Activated T-cell treated with anti-CD3 and anti-CD28 coated beads for 48 hours (primary cell): ENCODE measurements at regions not wholly inside any gene's neighbourhood (a gene's known extent, or its start where the extent isn't known, plus 50 kb on each side); places are given as distances from the start of the nearest gene placed in this dataset.

Experiments used
- DNase-seq: peaks from one replicate; pipeline ENCODE4 v3.0.0-alpha.2; 2020; ENCODE audit warnings: low read depth

DNA sequence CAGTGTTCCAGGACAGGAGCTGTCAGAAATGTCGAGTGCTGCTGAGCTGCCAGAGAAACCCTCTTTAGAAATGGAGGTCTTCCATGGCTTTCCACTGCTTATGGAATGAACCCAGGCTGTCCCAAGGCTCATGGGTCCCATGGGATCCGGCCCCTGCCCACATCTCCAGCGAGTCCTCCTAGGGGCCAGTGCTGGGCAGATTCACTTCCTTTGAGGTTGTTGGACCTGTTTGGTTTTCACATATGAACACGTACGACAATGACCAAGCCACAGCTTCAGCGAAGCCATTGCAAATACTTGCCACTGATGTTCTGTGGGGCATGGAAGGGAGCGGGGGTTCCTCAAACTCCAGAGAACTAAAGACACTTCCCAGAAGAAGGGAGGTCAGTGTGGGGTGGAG, 483.3 kb downstream of the TBC1D22A start:
- DNase-seq: no peak

DNA sequence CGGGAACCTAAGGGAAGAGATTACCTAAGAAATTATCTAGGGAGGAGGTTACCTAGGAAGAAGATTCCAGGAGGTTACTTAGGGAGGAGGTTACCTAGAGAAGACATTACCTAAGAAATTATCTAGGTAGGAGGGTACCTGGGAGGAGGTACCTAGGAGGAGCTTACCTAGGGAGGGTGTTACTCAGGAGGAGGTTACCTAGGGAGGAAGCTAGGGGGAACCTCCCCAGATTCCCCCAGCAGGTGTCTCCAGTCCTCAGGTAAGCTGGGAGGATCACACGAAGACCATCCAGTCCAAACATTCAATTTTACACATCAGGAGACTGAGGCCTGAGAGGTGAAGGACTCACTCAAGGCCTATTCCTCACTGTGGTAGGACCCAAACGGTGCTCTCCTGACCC, 482.8 kb downstream of the TBC1D22A start:
- DNase-seq: no peak

DNA sequence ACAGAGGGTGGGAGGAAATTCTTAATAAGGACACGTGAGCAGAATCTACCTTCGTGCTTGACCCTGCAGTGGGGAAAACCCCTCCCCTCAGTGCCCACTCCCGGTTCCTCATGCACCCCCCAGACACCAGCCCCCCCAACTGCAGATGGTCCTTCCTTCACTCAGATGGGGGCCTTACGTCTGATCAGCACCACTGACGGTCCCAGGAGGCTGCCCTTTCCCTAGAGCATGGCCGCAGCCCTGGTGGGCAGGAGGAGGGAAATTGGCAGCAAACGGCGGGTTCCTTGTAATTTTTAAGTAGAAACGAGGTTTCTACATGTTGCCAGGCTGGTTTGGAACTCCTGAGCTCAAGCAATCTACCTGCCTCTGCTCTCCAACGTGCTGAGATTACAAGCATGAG, 477.7 kb downstream of the TBC1D22A start:
- DNase-seq: no peak

DNA sequence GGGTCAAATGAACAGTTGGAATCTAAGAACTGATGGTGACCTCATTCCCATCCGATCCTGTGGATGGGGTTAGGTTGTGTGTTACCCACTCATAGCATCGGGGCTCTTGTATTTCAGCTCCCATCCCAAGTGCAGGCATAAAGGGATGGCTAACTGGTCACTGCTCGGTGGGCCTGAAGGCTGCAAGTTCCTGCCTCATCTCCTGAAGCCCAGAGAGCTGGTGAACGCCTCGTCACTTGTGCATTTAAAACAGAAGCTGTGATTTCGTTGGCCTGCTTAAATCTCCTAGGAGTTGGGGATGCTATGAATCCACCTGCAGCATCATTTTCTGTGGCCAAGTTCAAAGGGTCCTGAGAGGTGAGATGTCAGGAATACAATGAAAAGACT, 477.0 kb downstream of the TBC1D22A start:
- DNase-seq: no peak

DNA sequence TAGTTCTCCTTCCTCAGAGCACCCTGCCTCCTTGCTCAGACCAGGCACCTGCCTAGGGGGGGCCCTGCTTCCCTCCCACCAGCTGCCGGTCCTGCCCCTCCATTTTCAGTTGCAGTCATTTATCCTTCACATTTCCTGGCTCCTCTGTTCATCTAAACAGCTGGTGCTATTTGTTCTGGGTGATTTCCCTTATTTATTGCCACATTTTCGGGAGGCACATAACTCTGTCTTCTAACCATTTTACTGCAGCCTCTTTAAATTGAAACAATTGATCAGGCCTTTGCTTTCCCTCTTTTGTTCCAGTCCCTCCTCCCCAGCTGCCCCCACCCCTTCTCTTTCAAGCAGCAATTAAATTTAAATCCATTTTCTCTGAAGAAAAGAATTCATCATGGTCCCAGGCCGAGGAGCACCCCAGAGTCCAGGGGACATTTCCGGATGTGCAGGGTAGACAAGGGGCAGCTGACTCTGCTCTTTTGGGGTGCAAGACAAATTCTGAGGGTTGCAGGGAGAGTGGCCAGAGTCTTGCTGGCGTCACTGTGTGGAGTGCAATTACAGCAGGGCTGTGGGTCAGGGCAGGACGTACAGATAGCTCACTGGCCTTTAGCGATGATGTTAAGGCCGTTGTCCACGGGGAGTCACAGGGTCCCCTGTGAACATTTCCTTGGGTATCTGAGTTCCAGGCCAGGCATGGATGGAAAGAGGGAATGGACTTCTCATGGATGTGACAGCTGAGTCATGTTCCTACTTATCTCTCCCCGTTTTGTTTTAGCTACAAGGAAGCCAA, 476.4 kb downstream of the TBC1D22A start:
- no peak for DNase-seq

DNA sequence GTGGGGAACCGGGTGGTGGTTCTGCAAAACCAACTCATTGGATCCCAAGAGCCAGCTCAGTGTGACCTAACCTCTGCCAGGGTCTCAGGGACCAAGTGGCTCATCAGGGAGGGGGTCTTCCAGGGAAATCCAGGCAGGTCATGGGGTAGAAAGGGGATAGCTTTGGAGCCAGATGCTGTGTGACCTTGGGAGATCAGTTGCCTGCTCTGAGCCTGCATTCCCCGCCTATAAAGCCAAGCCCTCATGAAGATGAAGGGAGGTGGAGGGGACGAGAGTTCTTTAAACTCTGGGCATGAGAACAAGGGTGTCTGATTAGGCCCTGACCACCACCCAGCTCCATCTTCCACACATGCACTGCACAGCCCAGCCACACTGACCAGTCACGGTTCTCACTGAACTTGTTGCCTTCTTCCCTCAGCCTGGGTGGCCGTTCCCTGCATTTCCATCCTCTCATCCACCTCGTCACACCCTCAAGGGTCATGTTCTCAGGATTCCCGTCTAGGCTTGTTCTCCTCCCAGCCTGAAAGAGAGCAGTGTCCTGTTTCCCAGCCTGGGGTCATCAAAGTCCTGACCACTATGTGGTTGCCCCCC, 475.5 kb downstream of the TBC1D22A start:
- DNase-seq: no peak

DNA sequence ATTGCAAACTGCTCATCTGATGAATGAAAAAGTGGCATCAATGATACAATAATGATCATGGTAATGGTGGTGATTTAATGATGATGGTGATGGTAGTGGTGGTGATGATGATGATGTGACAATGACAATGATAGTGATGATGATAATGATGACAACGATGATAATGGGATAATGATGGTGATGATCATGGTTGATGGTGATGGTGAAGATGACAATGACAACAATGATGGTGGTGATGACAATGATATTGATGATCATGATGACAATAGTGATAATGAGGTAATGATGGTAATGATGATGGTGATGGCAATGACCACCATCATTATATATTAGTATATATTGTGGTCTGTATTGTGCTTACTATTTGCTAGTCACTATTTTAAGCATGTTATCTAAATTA, 474.3 kb downstream of the TBC1D22A start:
- DNase-seq: no peak

DNA sequence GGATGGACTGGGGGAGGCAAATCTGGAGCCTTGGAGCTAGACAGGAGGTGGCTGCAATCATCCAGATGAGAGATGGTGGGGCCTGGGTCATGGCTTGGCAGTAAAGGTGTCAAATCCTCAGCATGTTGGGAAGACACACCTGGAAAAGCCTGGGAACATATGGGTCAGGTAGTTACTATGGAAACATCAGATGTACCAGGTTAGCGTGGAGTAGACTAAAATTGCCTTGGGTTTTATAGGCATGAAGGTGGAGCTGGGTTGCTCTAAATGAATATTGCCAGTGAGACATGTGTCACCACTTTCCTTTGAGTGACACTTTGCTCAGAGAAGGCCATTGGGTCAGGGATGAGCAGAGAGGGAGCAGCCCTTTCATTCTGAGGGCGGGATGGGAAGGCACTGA, 473.7 kb downstream of the TBC1D22A start:
- DNase-seq: no peak

DNA sequence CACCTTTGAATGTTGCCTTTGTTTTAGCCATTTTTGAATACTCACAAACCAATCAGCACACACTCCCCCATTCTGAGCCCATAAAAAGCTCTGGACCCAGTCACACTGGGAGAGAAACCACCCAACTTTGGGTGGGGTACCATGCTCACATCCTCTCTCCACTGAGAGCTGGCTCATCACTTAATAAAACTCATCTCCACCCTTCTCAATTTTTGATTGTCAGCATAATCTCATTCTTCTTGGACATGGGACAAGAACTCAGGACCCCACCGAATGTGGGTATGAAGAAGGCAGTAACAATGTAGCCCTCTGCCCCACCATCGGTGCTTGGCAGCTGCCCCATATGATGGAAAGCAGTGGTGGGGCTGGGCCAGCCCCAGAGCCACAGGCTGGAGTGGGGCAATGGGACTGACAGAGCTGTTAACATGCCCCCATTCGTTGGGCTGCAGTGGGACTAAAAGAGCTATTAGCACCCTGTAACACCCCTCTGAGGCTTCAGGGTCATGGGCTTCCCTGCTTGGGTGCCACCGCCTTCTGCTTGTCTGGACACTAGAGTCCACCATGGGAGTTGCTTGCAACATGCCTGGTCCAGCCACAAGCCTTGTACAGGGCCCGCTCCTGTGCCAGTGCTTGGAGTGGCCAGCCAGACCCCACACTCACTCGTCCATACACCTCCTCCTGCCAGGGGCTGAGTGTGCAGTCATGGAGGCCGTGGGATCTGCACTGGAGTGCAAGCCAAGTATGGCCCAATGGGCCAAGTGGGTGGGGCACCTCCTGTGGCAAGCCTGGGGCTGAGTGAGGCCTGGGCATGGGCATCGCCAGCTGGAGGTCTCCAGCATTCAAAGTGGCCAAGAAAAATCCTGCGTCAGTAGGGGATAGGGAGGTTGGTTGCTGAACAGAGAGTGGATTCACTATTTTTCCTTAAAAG, 471.1 kb downstream of the TBC1D22A start:
- no peak for DNase-seq

DNA sequence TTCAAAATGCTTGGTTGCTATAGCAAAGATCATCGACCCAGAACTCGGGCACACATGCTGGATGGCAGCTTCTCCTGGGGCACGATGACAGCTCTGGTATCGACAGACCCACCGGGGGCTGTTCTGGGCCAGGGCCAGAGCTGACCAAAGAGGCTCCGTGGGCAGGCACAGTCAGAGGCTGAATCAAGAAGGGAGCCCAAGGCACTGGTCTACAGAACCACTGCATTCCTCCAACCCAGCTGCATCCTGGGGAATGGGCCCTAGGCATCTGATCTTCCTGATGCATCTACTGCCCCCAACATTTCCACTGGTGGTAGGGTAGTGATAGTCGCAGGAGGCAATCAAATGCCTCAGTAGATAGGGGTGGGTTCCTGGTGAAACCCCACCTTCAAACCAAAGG, 470.3 kb downstream of the TBC1D22A start:
- no peak for DNase-seq

DNA sequence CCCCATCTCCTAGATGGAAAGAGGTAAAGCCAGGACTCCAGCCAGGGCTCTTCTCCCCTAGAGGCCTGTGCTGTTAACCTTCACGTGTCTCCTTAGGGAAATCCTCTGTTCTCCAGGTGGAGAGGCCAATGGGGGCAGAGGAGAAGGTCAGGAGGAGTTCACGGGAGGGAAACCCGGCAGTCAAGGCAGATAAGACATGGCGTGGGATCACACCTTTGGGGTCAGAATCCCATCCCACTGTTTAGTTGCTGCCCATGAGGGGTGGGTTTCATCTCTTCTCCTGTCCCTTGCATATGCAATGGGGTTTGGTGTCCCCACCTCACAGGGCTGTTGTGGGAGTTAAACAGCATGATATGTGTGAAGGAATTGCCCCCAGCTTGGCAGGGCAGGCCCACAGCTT, 469.7 kb downstream of the TBC1D22A start:
- no peak for DNase-seq

DNA sequence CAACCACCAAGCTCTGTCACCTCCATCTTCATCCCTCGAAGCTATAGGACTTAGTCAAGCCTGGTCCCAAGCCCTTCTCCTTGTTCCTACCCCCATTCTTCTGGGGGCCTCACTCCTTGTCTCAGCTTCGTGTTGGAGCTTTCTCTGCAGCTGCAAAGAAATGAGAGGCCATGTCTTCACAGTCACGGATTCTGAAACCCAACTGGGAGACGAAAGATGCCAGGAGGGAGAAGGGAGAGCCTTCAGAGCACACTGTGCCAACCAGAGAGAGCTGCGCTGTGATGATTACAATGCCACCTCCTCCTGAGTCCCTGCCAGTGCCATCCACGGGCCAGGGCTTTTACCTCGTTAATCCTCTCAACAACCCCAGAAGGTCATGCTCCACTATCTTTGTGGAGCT, 469.3 kb downstream of the TBC1D22A start:
- DNase-seq: no peak

DNA sequence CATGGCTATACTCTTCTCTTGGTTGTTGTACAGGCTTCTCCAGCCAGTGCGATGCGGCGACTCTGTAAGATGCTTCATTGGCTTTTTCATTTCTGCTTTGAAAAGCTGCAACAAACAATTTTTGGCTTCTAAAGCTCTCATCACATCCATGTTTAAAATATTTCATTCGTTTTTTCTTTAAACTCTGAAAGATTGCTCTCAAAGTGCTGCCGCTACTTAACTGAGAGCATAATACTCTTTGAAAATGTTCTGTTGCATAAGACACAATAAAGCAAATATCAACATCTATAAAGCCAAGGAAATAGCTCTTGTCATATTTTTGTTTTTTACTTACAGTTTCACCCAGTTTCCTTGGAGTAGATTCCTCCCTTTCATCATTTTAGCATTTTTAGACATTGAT, 468.3 kb downstream of the TBC1D22A start:
- no peak for DNase-seq

DNA sequence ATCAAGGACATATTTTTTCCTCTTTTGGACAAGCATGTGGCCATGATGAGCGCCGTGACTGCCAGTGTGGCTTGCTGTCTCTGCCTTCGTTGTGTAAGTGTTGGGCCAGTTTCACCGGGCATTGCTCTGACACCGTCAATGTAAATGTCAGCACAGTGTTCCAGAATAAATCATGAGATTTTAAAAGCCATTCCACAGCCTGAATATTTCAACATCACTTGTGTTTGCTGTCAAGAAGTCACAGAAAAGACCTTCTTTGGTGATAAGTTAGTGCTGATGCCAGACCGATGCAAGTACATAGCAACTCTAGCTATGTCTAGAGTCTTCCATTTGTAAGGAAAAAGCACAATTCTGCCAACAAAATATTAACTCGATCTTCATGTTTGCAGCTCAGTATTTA, 467.8 kb downstream of the TBC1D22A start:
- DNase-seq: no peak

DNA sequence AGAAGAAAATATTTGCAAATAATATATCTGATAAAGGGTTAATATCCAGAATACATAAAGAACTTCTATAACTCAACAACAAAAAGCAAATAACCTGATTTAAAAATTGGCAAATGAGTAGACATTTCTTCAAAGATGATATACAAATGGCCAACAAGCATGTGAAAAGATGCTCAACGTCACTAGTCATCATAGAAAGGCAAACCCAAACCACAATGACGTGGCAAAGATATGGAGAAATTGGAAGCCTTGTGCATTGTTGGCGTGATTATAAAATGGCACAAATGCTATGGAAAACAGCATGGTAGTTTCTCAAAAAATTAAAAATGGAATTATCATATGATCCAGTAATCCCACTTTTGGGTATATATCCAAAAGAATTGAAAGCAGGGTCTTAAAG, 466.3 kb downstream of the TBC1D22A start:
- no peak for DNase-seq

DNA sequence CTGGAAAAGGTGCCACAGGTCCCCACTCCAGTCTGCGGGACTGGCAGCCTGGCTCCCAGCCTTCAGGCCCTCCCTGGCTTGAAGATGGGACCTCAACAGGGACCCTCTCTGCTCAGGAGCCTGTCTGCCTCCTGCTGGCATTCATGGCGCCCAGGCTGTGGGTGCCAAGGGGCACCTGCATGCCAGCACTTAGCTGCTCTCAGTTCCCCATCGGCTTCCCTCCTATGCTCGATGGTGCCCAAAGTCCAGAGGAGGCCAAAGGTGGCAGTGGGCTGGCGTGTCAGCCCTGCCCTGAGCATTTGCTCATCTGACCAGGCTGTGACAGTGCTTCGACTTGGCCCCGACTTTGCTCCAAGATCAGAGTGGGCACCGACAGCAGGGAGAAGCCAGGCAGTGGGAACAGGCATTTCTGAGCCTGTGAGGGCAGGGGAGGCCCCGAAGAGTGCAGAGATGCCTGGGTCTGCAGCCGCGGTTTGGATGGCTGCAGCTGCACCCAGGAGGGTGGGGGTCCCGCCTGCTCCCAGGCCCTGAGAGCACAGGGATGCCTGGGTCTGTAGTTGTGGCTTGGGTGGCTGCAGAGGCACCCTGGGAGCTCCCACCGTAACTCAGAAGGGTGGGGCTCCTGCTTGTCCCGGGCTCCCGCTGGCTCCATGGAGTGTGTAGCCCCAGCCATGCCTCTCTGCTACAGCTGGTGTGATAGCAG, 463.6 kb downstream of the TBC1D22A start:
- DNase-seq: no peak

DNA sequence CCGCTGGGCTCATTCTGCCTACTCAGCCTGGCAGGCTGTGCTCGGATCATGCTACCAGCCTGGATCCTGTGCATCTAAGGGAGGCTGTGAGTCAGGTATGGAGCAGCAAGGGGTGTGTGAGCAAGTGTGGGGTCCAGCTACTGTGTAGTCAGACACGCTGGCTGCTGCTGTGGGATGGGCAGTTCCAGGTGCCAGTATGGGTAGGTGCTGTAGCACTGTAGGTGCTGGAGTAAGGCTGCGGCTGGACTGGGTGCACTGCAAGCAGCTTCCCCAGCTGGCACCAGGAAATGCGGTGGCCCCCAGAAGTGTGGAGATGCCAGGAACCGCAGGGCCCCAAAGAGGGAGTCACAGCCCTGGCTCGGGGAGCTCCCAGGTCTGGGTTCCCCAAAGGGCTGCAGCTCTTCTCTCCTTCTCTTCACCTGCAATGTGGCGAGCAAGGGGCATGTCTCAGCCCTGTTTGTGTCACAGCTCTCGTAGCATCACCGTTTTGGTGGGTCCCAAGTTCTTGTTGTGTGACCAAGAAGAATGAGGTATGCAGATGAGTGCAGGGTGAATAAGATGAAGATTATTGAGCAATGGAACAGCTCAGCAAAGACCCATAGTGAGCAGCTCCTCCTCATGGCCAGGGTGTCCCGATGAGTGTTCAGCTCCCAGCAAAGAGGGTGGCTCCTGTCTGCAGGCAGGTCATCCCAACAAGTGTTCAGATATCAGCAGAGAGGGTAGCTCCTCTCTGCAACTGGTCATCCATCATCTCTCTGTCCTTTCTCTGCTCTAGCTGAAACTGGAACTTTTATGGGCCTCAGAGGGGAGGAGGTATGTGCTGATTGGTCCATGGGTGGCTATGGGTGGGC, 462.9 kb downstream of the TBC1D22A start:
- DNase-seq: no peak
